Caco-2 (cell line): ENCODE measurements at regions not wholly inside any gene's neighbourhood (a gene's known extent, or its start where the extent isn't known, plus 50 kb on each side); places are given as distances from the start of the nearest gene placed in this dataset.

Experiments used
- BruUV-seq: library from RNA; stranded (reverse); fragments of 400-500 nt; replicated peaks from 2 replicates; lab custom pipeline; 2021; lab: Mats Ljungman, UMichigan
- CTCF ChIA-PET: fragments of 300-600 bp; sonication (Branson Sonifier 250); formaldehyde crosslinking; loops from one replicate; lab custom pipeline; 2022; ENCODE audit warnings: antibody characterized with exemption; lab: Charles Lee
- POLR2A ChIA-PET: fragments of 300-600 bp; sonication (Branson Sonifier 250); formaldehyde crosslinking; loops from one replicate; lab custom pipeline; 2022; ENCODE audit warnings: antibody characterized with exemption; lab: Charles Lee
- DNase-seq, 2 experiments: peaks; one replicate each; pipeline versions ENCODE4 v3.0.0 to v3.0.0-alpha.2; 2020 to 2022
- H3K27me3 ChIP-seq: replicated peaks from 2 replicates; pipeline ENCODE4 v1.6.0; 2011; ENCODE audit warnings: low read length; ENCODE audit not compliant: control insufficient read depth, insufficient read depth
- H3K36me3 ChIP-seq: 2 replicates; pipeline ENCODE4 v1.5.1; 2011; ENCODE audit warnings: low read length; ENCODE audit not compliant: control insufficient read depth, insufficient read depth
- H3K4me1 ChIP-seq: fragments of 250-450 bp; sonication (Bioruptor Pico); 2 replicates; pipeline ENCODE4 v1.5.1; 2020; ENCODE audit warnings: mild to moderate bottlenecking
- H3K4me3 ChIP-seq: 2 replicates; pipeline ENCODE4 v1.5.1; 2011; ENCODE audit warnings: low read depth, mild to moderate bottlenecking, control low read depth, low read length
- H3K9me3 ChIP-seq: fragments of 250-450 bp; sonication (Bioruptor Pico); 2 replicates; pipeline ENCODE4 v1.5.1; 2020; ENCODE audit warnings: mild to moderate bottlenecking, moderate library complexity
- H3K27ac Mint-ChIP-seq: one replicate; pipeline ENCODE4 v1.8.0; 2022; ENCODE audit warnings: mixed read lengths; ENCODE audit not compliant: unreplicated experiment
- H3K27me3 Mint-ChIP-seq: one replicate; pipeline ENCODE4 v1.8.0; 2022; ENCODE audit warnings: mixed read lengths; ENCODE audit not compliant: insufficient read depth, unreplicated experiment
- H3K36me3 Mint-ChIP-seq: one replicate; pipeline ENCODE4 v1.8.0; 2022; ENCODE audit warnings: mild to moderate bottlenecking, mixed read lengths; ENCODE audit not compliant: insufficient read depth, unreplicated experiment
- H3K4me1 Mint-ChIP-seq: one replicate; pipeline ENCODE4 v1.8.0; 2022; ENCODE audit warnings: low read depth, mixed read lengths; ENCODE audit not compliant: unreplicated experiment
- H3K4me3 Mint-ChIP-seq: one replicate; pipeline ENCODE4 v1.8.0; 2022; ENCODE audit warnings: mild to moderate bottlenecking, moderate library complexity, mixed read lengths; ENCODE audit not compliant: unreplicated experiment
- H3K9me3 Mint-ChIP-seq: one replicate; pipeline ENCODE4 v1.8.0; 2022; ENCODE audit warnings: mixed read lengths; ENCODE audit not compliant: unreplicated experiment
- intact Hi-C: fragments of 100-400 bp; cut with micrococcal nuclease; formaldehyde crosslinking; loops from one replicate; pipeline ENCODE4 v1.10.0; 2022; ENCODE audit not compliant: unreplicated experiment
- TF ChIP-seq, protein P1 (sequence below), 2 experiments: fragments of 200-600 bp in 1 of 2; IDR thresholded peaks; 1 replicate in 1 of 2; 2 replicates in 1 of 2; pipeline versions ENCODE4 v1.5.1 to v1.8.0; 2011 to 2022; ENCODE audit warnings: antibody characterized with exemption in 1 of 2, control low read depth in 1 of 2, inconsistent platforms in 1 of 2, low read depth in 1 of 2, low read length in 1 of 2, mild to moderate bottlenecking in 1 of 2, moderate library complexity in 1 of 2; ENCODE audit not compliant: insufficient read depth in 1 of 2, severe bottlenecking in 1 of 2, unreplicated experiment in 1 of 2

DNA sequence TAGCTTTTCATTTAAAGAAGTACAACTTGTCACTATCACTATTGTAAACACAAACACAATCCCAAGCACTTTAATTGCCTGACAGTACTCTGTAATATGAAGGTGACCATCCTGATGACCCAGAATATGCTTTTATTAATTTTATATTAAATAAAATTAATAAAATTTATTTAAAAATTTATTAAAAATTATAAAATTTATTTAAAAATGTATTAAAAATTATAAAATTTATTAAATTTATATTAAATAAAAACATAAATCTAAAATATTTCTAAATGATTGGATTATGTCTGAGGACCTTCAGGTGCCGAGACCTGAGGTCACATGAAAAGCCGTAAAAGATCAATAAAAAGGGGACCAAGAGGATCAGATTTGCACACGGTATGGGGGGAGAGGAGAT is 229.8 kb upstream of the KIRREL3 start:
- Histone ChIP-seq H3K4me1 (no peaks in the 10 kb centered on the region; the same call in 1 of the 2 replicates), H3K36me3 (no peaks in the 10 kb centered on the region), H3K27me3 (no peaks in the 10 kb centered on the region), H3K4me3 (no peak overlapping the region), H3K9me3 (no peaks in the 10 kb centered on the region)
- no peak overlapping the region for H3K27ac Mint-ChIP-seq
- no peaks in the 10 kb centered on the region for H3K9me3 Mint-ChIP-seq
- H3K36me3 Mint-ChIP-seq, result no peaks in the 10 kb centered on the region
- intact Hi-C loops, result no loop called here
- no TSS peak for BruUV-seq
- TF ChIP-seq, protein P1, sequence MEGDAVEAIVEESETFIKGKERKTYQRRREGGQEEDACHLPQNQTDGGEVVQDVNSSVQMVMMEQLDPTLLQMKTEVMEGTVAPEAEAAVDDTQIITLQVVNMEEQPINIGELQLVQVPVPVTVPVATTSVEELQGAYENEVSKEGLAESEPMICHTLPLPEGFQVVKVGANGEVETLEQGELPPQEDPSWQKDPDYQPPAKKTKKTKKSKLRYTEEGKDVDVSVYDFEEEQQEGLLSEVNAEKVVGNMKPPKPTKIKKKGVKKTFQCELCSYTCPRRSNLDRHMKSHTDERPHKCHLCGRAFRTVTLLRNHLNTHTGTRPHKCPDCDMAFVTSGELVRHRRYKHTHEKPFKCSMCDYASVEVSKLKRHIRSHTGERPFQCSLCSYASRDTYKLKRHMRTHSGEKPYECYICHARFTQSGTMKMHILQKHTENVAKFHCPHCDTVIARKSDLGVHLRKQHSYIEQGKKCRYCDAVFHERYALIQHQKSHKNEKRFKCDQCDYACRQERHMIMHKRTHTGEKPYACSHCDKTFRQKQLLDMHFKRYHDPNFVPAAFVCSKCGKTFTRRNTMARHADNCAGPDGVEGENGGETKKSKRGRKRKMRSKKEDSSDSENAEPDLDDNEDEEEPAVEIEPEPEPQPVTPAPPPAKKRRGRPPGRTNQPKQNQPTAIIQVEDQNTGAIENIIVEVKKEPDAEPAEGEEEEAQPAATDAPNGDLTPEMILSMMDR (IDR thresholded peaks at IDR 0.05; ENCODE audit: insufficient read depth in 1 of 2, low read depth in 1 of 2, low read length in 1 of 2, severe bottlenecking in 1 of 2, unreplicated experiment in 1 of 2), result no peak
- peaks cover 9% of the 10 kb centered on the region for H3K27me3 Mint-ChIP-seq
- DNase-seq, result no peak
- ChIA-PET POLR2A (no interaction called here), CTCF (no interaction called here)
- no peaks in the 10 kb centered on the region for H3K4me1 Mint-ChIP-seq
- H3K4me3 Mint-ChIP-seq, result no peak overlapping the region

DNA sequence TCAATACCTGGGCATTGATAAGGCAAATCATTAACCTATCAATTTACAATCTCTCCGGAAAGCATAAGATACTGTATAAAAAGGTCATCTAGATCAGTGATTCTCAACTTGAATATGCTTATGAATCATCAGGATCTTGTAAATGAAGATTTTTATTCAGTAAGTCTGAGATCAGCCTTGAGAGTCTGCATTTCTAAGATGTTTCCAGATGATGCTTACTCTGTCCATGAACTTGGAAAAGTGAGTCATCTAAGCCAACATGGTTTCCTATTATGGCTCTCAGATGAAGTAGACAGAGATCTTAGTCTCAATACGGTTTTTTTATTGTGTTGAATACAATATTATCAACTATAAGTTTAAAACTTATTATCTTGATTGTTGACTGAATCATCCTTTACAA is 226.4 kb upstream of the KIRREL3 start:
- no TSS peak for BruUV-seq
- H3K36me3 Mint-ChIP-seq, result no peaks in the 10 kb centered on the region
- no peak overlapping the region for H3K4me3 Mint-ChIP-seq
- intact Hi-C loops, result no loop called here
- Histone ChIP-seq H3K4me3 (no peak overlapping the region), H3K27me3 (no peaks in the 10 kb centered on the region), H3K9me3 (no peaks in the 10 kb centered on the region), H3K36me3 (no peaks in the 10 kb centered on the region), H3K4me1 (no peaks in the 10 kb centered on the region; the same call in 1 of the 2 replicates)
- peaks cover 4% of the 10 kb centered on the region for H3K27me3 Mint-ChIP-seq
- TF ChIP-seq, protein P1 (IDR thresholded peaks at IDR 0.05; ENCODE audit: insufficient read depth in 1 of 2, low read depth in 1 of 2, low read length in 1 of 2, severe bottlenecking in 1 of 2, unreplicated experiment in 1 of 2), result no peak
- ChIA-PET POLR2A (interaction anchor here (0.5 kb wide), 1 partner anchor 1074 kb away, joined by 4 read pairs; no protein-coding TSS in a partner anchor), CTCF (no interaction called here)
- DNase-seq, result no peak
- no peaks in the 10 kb centered on the region for H3K4me1 Mint-ChIP-seq
- H3K9me3 Mint-ChIP-seq, result no peaks in the 10 kb centered on the region
- H3K27ac Mint-ChIP-seq, result no peak overlapping the region

DNA sequence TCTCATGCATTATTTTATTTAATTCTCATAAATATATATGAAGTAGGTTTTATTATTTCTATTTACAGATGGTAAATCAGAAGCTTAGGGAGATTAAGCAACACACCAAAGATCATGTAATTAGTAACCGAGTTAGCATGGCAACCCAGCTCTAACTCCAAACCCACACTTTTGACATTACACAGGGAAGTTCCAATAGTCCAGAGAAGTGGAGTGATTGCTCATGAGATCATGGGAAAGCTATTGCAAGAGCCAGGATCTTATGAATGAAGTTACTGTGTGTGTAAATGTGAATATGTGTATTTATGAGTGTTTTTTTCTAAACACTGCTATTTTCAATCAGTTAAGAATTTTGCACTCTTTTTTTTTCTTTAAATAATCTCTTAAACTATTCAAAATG is 225.8 kb upstream of the KIRREL3 start:
- H3K27me3 Mint-ChIP-seq, result peaks cover 4% of the 10 kb centered on the region
- H3K4me1 ChIP-seq, result no peaks in the 10 kb centered on the region; the same call in 1 of the 2 replicates
- TF ChIP-seq, protein P1 (IDR thresholded peaks at IDR 0.05; ENCODE audit: insufficient read depth in 1 of 2, low read depth in 1 of 2, low read length in 1 of 2, severe bottlenecking in 1 of 2, unreplicated experiment in 1 of 2), result no peak
- no TSS peak for BruUV-seq
- no peak for DNase-seq
- no peak overlapping the region for H3K4me3 ChIP-seq
- intact Hi-C loops, result no loop called here
- no peaks in the 10 kb centered on the region for H3K36me3 ChIP-seq
- ChIA-PET CTCF (no interaction called here), POLR2A (no interaction called here)
- H3K36me3 Mint-ChIP-seq, result no peaks in the 10 kb centered on the region
- H3K27me3 ChIP-seq, result no peaks in the 10 kb centered on the region
- no peaks in the 10 kb centered on the region for H3K4me1 Mint-ChIP-seq
- no peaks in the 10 kb centered on the region for H3K9me3 Mint-ChIP-seq
- H3K4me3 Mint-ChIP-seq, result no peak overlapping the region
- no peak overlapping the region for H3K27ac Mint-ChIP-seq
- H3K9me3 ChIP-seq, result no peaks in the 10 kb centered on the region
